ENCODE measurements at regions not wholly inside any gene's neighbourhood (a gene's known extent, or its start where the extent isn't known, plus 50 kb on each side); places are given as distances from the start of the nearest gene placed in this dataset.

DNA sequence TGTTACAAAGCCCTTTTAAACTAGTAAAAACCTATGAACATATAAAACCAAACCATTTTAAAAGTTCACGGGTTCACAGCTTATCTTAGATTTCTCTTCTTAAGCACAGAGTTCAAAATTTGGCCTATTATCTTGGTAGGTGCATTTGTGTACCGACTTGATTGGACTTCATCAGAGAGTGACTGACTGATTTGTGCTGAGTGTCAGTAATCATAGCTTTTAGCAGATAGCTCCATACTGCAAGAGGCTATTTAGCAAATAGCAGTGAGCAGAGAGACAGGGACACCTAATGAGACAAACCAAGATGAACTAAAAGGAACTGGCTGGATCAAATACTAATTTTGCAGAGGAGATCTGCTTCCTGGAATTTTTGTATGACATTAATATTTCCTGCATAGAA, 274.5 kb downstream of the PRR16 start:
- no peak for DNase-seq
- no peak overlapping the region for H3K4me3 ChIP-seq (ENCODE audit: low read length)
- H3K27ac ChIP-seq (ENCODE audit: low read length) = no peak overlapping the region
- H3K9me3 ChIP-seq (ENCODE audit: control insufficient read depth, low read depth, low read length) = no peaks in the 10 kb centered on the region
- no peaks in the 10 kb centered on the region for H3K36me3 ChIP-seq (ENCODE audit: control insufficient read depth, insufficient read depth, low read length)
- no CpG with 5 or more reads among the region's 2 CpGs for WGBS (ENCODE audit: insufficient coverage, low lambda C conversion rate)
- H3K27me3 ChIP-seq (ENCODE audit: control insufficient read depth, insufficient read depth, low read length) = no peaks in the 10 kb centered on the region
- no peaks in the 10 kb centered on the region for H3K4me1 ChIP-seq (ENCODE audit: control insufficient read depth, insufficient read depth, low read length)

- DNase-seq = no peak
- Histone ChIP-seq H3K4me3 (ENCODE audit: low read length) (no peak overlapping the region), H3K27ac (ENCODE audit: low read length) (no peak overlapping the region), H3K9me3 (ENCODE audit: control insufficient read depth, low read depth, low read length) (no peaks in the 10 kb centered on the region), H3K4me1 (ENCODE audit: control insufficient read depth, insufficient read depth, low read length) (no peaks in the 10 kb centered on the region), H3K36me3 (ENCODE audit: control insufficient read depth, insufficient read depth, low read length) (no peaks in the 10 kb centered on the region), H3K27me3 (ENCODE audit: control insufficient read depth, insufficient read depth, low read length) (no peaks in the 10 kb centered on the region)
Observed at GRCh38 chr5:120740989-120741388, 276.9 kb downstream of the PRR16 start.

DNA sequence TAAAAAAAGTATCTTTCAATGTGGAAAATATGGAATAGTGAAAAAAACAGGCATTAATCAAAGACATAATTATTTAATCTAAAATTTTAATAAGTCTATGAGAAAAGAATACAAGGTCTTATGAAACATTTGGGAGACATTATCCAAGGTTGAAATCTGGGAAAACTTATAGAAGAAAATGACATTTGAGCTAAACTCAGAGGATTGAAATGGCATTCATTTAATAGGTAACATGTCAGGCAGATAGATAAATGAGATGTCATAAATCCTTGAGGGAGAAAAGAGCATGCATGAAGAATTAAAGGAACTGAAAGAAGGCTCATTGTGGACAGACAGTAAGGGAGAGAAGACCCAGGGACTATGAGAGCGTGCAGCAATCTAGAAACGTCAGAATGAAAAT, 284.4 kb downstream of the PRR16 start:
- no peaks in the 10 kb centered on the region for H3K36me3 ChIP-seq (ENCODE audit: control insufficient read depth, insufficient read depth, low read length)
- no peak overlapping the region for H3K27ac ChIP-seq (ENCODE audit: low read length)
- H3K4me3 ChIP-seq (ENCODE audit: low read length) = no peak overlapping the region
- WGBS (ENCODE audit: insufficient coverage, low lambda C conversion rate) = no CpG with 5 or more reads among the region's 2 CpGs
- DNase-seq = no peak
- no peaks in the 10 kb centered on the region for H3K4me1 ChIP-seq (ENCODE audit: control insufficient read depth, insufficient read depth, low read length)
- no peaks in the 10 kb centered on the region for H3K27me3 ChIP-seq (ENCODE audit: control insufficient read depth, insufficient read depth, low read length)
- no peaks in the 10 kb centered on the region for H3K9me3 ChIP-seq (ENCODE audit: control insufficient read depth, low read depth, low read length)

DNA sequence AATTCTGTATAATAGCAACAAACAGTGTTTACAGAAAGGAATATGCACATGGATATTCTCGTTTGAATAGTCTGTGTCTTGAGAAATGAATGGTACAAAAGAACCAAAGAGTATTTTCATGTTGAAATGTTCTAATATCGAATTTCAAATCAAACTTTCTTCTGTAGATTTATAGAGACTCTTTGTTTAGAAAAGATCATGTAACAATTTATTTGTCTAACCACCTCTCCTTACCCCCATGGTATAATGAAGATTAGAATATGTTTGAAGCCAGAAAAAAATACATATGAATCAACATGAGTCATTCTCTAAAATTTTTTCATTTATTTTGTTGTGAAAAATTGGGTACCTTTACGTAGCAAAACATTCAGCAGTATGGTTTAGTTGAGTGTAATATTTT, 285.6 kb downstream of the PRR16 start:
- Histone ChIP-seq H3K4me1 (ENCODE audit: control insufficient read depth, insufficient read depth, low read length) (no peaks in the 10 kb centered on the region), H3K4me3 (ENCODE audit: low read length) (no peak overlapping the region), H3K27ac (ENCODE audit: low read length) (no peak overlapping the region), H3K36me3 (ENCODE audit: control insufficient read depth, insufficient read depth, low read length) (no peaks in the 10 kb centered on the region), H3K27me3 (ENCODE audit: control insufficient read depth, insufficient read depth, low read length) (no peaks in the 10 kb centered on the region), H3K9me3 (ENCODE audit: control insufficient read depth, low read depth, low read length) (no peaks in the 10 kb centered on the region)
- 83% methylated on average over 2 of the region's 3 CpGs for WGBS (ENCODE audit: insufficient coverage, low lambda C conversion rate)
- no peak for DNase-seq

DNA sequence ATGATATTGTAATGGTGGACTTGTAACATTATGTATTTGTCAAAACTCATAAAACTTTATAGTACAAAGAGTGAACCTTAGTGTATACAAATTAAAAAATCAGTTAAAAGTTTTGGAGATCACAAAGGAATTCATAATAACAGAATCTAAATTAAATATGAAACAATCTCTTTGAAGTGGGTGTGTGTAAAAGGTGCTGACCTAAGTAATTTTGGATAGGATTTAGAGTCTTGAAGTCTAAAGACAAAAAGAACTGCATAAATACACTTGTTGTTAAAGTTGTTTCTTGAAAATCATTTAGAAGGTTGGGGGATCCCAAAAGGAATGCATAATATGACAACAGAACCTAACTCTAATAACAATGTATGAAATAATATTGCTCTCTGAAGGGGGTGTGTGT, 295.5 kb downstream of the PRR16 start:
- Histone ChIP-seq H3K36me3 (ENCODE audit: control insufficient read depth, insufficient read depth, low read length) (no peaks in the 10 kb centered on the region), H3K27ac (ENCODE audit: low read length) (no peak overlapping the region), H3K9me3 (ENCODE audit: control insufficient read depth, low read depth, low read length) (no peaks in the 10 kb centered on the region), H3K27me3 (ENCODE audit: control insufficient read depth, insufficient read depth, low read length) (no peaks in the 10 kb centered on the region), H3K4me1 (ENCODE audit: control insufficient read depth, insufficient read depth, low read length) (no peaks in the 10 kb centered on the region), H3K4me3 (ENCODE audit: low read length) (no peak overlapping the region)
- DNase-seq = no peak

GRCh38 chr5:120761986-120762385, 297.9 kb downstream of the PRR16 start:
- H3K9me3 ChIP-seq (ENCODE audit: control insufficient read depth, low read depth, low read length) = no peaks in the 10 kb centered on the region
- no peak for DNase-seq
- no peaks in the 10 kb centered on the region for H3K27me3 ChIP-seq (ENCODE audit: control insufficient read depth, insufficient read depth, low read length)
- no CpG with 5 or more reads among the region's 1 CpG for WGBS (ENCODE audit: insufficient coverage, low lambda C conversion rate)
- H3K4me1 ChIP-seq (ENCODE audit: control insufficient read depth, insufficient read depth, low read length) = no peaks in the 10 kb centered on the region
- no peak overlapping the region for H3K27ac ChIP-seq (ENCODE audit: low read length)
- H3K36me3 ChIP-seq (ENCODE audit: control insufficient read depth, insufficient read depth, low read length) = no peaks in the 10 kb centered on the region
- no peak overlapping the region for H3K4me3 ChIP-seq (ENCODE audit: low read length)

DNA sequence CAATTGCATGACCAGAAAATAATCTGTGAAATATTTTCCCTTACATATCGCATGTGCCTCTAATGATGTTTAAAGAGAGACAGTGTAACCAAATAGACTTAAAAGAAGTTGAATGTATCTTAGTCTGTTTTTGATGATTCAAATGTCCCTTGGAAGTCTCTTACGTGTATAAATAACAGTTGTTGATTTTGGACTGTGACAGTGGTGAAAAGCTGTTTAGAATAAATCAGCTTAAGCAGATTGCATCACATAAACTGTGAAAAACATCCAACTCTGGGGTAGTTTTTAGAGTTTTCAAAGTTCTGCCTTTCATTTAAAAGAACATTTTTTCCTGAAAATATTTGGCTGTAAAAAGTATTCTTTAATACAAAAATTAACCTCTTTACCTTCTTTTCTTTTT, 301.1 kb downstream of the PRR16 start:
- Histone ChIP-seq H3K36me3 (ENCODE audit: control insufficient read depth, insufficient read depth, low read length) (no peaks in the 10 kb centered on the region), H3K9me3 (ENCODE audit: control insufficient read depth, low read depth, low read length) (no peaks in the 10 kb centered on the region), H3K4me3 (ENCODE audit: low read length) (no peak overlapping the region), H3K4me1 (ENCODE audit: control insufficient read depth, insufficient read depth, low read length) (no peaks in the 10 kb centered on the region), H3K27ac (ENCODE audit: low read length) (no peak overlapping the region), H3K27me3 (ENCODE audit: control insufficient read depth, insufficient read depth, low read length) (no peaks in the 10 kb centered on the region)
- DNase-seq = peak in 1 of 2 donors; percentile 3
- 33% methylated on average over 1 of the region's 2 CpGs for WGBS (ENCODE audit: insufficient coverage, low lambda C conversion rate)

- Histone ChIP-seq H3K9me3 (ENCODE audit: control insufficient read depth, low read depth, low read length) (no peaks in the 10 kb centered on the region), H3K27ac (ENCODE audit: low read length) (no peak overlapping the region), H3K36me3 (ENCODE audit: control insufficient read depth, insufficient read depth, low read length) (no peaks in the 10 kb centered on the region), H3K27me3 (ENCODE audit: control insufficient read depth, insufficient read depth, low read length) (no peaks in the 10 kb centered on the region), H3K4me3 (ENCODE audit: low read length) (no peak overlapping the region), H3K4me1 (ENCODE audit: control insufficient read depth, insufficient read depth, low read length) (no peaks in the 10 kb centered on the region)
- no peak for DNase-seq
- WGBS (ENCODE audit: insufficient coverage, low lambda C conversion rate) = no CpG with 5 or more reads among the region's 1 CpG
Observed at GRCh38 chr5:120767178-120767820, 303.2 kb downstream of the PRR16 start.

GRCh38 chr5:120769312-120769872, 305.3 kb downstream of the PRR16 start:
- Histone ChIP-seq H3K4me1 (ENCODE audit: control insufficient read depth, insufficient read depth, low read length) (no peaks in the 10 kb centered on the region), H3K9me3 (ENCODE audit: control insufficient read depth, low read depth, low read length) (no peaks in the 10 kb centered on the region), H3K27me3 (ENCODE audit: control insufficient read depth, insufficient read depth, low read length) (no peaks in the 10 kb centered on the region), H3K27ac (ENCODE audit: low read length) (no peak overlapping the region), H3K36me3 (ENCODE audit: control insufficient read depth, insufficient read depth, low read length) (no peaks in the 10 kb centered on the region), H3K4me3 (ENCODE audit: low read length) (no peak overlapping the region)
- WGBS (ENCODE audit: insufficient coverage, low lambda C conversion rate) = 88% methylated on average over 1 of the region's 2 CpGs
- DNase-seq = no peak

GRCh38 chr5:120771202-120771601, 307.1 kb downstream of the PRR16 start:
- no CpG with 5 or more reads among the region's 1 CpG for WGBS (ENCODE audit: insufficient coverage, low lambda C conversion rate)
- H3K4me3 ChIP-seq (ENCODE audit: low read length) = no peak overlapping the region

More at GRCh38 chr5:120771202-120771601, 307.1 kb downstream of the PRR16 start:
- no peak for DNase-seq
- H3K4me1 ChIP-seq (ENCODE audit: control insufficient read depth, insufficient read depth, low read length) = no peaks in the 10 kb centered on the region
- no peak overlapping the region for H3K27ac ChIP-seq (ENCODE audit: low read length)
- no peaks in the 10 kb centered on the region for H3K9me3 ChIP-seq (ENCODE audit: control insufficient read depth, low read depth, low read length)
- H3K27me3 ChIP-seq (ENCODE audit: control insufficient read depth, insufficient read depth, low read length) = no peaks in the 10 kb centered on the region
- no peaks in the 10 kb centered on the region for H3K36me3 ChIP-seq (ENCODE audit: control insufficient read depth, insufficient read depth, low read length)

All from large intestine (tissue), 3 donors.